ENCODE measurements at regions not wholly inside any gene's neighbourhood (a gene's known extent, or its start where the extent isn't known, plus 50 kb on each side); places are given as distances from the start of the nearest gene placed in this dataset.

DNA sequence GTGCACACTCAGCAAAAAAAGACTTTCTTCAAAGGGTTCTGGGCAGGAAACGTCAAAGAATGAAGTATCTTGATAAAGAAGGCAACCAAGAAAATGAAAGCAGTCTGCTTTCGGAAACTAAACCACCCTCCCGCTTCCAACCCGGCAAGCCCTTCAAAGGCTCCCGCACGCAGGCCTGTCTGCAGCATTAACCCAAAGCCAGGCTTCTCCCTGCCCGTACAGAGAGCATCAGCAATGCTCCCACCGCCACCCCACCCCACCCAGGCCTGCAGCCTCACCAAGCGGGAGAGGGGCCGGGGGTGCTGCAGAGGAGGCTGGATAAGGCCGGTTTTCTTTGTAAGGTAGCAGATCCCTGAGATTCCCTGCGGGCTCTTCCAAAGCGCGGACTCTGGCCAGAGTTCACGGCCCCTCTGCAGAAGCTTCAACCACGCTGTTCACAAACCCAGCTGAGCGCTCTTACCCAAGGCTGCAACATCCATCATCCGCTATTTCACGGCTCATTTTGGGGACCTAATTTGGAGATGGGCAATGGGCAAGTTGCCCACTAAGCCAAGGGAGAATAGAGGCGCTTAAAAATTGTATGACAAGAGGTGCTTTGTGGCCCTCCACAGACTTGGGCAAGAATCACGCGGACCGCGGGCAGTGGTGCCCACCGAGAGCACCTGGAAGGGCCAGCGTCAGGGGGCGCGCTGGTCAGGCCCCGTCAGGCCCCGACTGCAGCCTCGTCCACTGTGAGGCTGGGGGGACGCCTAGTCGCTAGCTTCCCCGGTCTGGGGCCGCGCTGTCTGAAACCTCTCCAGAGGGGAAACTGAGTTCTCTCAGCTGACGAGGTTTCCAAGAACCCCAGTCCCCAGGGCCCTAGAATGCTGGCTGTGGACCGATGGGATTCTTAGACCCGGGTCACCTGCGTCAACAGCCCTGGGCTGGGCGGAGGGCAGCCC, 225.4 kb upstream of the ID2 start:
- peaks cover 0 to 31% (median 9%) of the 10 kb centered on the region in 9 donors for H3K27me3 ChIP-seq
- H3K4me3 ChIP-seq = peak overlapping the region in 4 of 12 donors; percentile 5 to 40 (median 11)
- WGBS, 4 donors = 82 to 86% (median 84%) methylated on average over 32 to 41 of the region's 41 CpGs
- ATAC-seq = no peak
- H3K36me3 ChIP-seq = no peaks in the 10 kb centered on the region
- no peak for DNase-seq
- intact Hi-C loops (cut with DNase I) = no loop called here
- H3K4me1 ChIP-seq = peaks cover 0 to 18% (median 2%) of the 10 kb centered on the region in 12 donors
- no peaks in the 10 kb centered on the region for H3K9me3 ChIP-seq
- TF ChIP-seq POLR2A (IDR thresholded peaks at IDR 0.05) = no peak
- TF ChIP-seq, protein P1, sequence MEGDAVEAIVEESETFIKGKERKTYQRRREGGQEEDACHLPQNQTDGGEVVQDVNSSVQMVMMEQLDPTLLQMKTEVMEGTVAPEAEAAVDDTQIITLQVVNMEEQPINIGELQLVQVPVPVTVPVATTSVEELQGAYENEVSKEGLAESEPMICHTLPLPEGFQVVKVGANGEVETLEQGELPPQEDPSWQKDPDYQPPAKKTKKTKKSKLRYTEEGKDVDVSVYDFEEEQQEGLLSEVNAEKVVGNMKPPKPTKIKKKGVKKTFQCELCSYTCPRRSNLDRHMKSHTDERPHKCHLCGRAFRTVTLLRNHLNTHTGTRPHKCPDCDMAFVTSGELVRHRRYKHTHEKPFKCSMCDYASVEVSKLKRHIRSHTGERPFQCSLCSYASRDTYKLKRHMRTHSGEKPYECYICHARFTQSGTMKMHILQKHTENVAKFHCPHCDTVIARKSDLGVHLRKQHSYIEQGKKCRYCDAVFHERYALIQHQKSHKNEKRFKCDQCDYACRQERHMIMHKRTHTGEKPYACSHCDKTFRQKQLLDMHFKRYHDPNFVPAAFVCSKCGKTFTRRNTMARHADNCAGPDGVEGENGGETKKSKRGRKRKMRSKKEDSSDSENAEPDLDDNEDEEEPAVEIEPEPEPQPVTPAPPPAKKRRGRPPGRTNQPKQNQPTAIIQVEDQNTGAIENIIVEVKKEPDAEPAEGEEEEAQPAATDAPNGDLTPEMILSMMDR (IDR thresholded peaks at IDR 0.05) = no peak
- peak overlapping the region in 1 of 12 donors; percentile 28 for H3K27ac ChIP-seq

DNA sequence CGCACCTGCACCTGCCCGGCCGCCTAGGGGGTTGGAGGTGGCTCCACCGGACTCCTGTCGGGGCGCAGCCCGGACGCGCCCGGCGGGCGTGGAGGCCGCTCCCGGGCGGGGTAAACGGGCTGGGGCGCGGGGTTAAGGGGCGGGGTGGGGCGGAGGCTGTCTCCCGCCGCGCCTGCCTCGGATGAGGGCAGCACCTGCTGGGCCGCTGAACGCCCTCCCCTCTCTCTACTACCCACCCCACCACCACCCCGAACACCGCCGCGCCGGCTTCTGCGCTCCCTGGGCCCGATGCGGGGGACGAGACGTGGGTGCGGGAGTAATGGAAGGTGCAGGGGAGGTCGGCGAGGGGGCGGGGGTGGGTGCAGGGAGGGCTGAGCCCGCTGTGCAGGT, 224.8 kb upstream of the ID2 start:
- intact Hi-C loops (cut with DNase I) = no loop called here
- DNase-seq (peak in 1 of 5 donors; percentile 62), ATAC-seq (peak in 3 of 4 donors; percentile 5 to 27 (median 19))
- WGBS, 4 donors = 16 to 46% (median 29%) methylated on average over 21 to 41 of the region's 41 CpGs
- TF ChIP-seq, protein P1 (IDR thresholded peaks at IDR 0.05) = no peak
- TF ChIP-seq POLR2A (IDR thresholded peaks at IDR 0.05) = no peak
- H3K9me3 ChIP-seq = no peaks in the 10 kb centered on the region
- no peaks in the 10 kb centered on the region for H3K36me3 ChIP-seq
- H3K27ac ChIP-seq = peak overlapping the region in 1 of 12 donors; percentile 28
- H3K4me1 ChIP-seq = peaks cover 0 to 18% (median 2%) of the 10 kb centered on the region in 12 donors
- H3K27me3 ChIP-seq = peaks cover 0 to 31% (median 9%) of the 10 kb centered on the region in 9 donors
- H3K4me3 ChIP-seq = peak overlapping the region in 4 of 12 donors; percentile 6 to 25 (median 11)

GRCh38 chr2:8457699-8458502, 224.0 kb upstream of the ID2 start:
- TF ChIP-seq POLR2A (IDR thresholded peaks at IDR 0.05) = no peak
- TF ChIP-seq, protein P1 (IDR thresholded peaks at IDR 0.05) = no peak
- 65 to 76% (median 68%) methylated on average over 19 of the region's 19 CpGs for whole genome bisulfite sequencing, 4 donors
- Histone ChIP-seq H3K27ac (no peak overlapping the region), H3K27me3 (peaks cover 0 to 31% (median 9%) of the 10 kb centered on the region in 9 donors), H3K9me3 (no peaks in the 10 kb centered on the region), H3K36me3 (no peaks in the 10 kb centered on the region), H3K4me1 (peaks cover 0 to 18% (median 2%) of the 10 kb centered on the region in 12 donors), H3K4me3 (peak overlapping the region in 1 of 12 donors; percentile 6)
- no peak for ATAC-seq
- intact Hi-C loops (cut with DNase I) = no loop called here
- DNase-seq = no peak

All from heart left ventricle (tissue), 16 donors.